ENCODE measurements at regions not wholly inside any gene's neighbourhood (a gene's known extent, or its start where the extent isn't known, plus 50 kb on each side); places are given as distances from the start of the nearest gene placed in this dataset.
"Not testable (repeated sequence)": the region's sequence is repeated elsewhere in the genome, so short reads cannot be mapped to it uniquely, and the experiment has no call there.

GRCh38 chr9:40930426-40930825 lies 198.1 kb downstream of the FOXD4L6 start:
- DNase-seq (ENCODE audit: low read depth): not testable (repeated sequence)

DNA sequence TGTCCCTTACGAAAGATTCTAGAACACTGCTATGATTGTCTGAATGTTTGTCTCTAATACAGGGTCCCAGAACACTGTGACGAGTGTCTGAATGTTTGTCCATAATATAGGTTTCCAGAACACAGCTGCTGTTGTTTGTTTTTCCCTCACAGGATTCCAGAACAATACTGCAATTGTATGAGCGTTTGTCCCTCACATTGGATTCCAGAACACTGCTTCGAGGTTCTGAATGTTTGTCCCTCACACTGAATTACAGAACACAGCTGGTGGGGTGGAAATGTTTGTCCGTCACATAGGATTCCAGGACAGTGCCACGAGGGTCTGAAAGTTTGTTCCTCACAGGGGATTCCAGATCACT lies 199.0 kb downstream of the FOXD4L6 start:
- DNase-seq (ENCODE audit: low read depth): not testable (repeated sequence)

DNA sequence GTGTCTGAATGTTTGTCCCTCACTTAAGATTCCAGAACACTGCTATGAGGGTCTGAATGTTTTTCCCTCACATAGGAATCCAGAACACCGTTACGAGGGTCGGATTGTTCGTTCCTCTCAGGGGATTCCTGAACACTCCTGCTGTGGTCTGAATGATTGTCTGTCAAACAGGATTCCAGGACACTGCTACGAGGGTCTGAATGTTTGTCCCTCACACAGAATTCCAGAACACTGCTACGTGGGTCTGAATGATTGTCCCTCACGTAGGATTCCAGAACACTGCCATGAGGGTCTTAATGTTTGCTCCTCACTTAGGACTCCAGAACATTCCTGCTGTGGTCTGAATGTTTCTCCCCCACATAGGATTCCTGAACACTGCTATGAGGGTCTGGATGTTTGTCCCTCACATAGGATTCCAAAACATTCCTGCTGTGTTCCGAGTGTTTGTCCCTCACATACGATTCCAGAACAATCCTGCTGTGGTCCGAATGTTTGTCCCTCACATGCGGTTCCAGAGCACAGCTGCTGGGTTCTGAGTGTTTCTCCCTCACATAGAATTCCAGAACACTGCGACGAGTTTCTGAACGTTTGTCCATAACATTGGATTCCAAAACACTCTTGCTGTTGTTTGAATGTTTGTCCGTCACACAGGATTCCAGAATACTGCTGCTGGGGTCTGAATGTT lies 199.5 kb downstream of the FOXD4L6 start:
- no peak for DNase-seq (ENCODE audit: low read depth)

DNA sequence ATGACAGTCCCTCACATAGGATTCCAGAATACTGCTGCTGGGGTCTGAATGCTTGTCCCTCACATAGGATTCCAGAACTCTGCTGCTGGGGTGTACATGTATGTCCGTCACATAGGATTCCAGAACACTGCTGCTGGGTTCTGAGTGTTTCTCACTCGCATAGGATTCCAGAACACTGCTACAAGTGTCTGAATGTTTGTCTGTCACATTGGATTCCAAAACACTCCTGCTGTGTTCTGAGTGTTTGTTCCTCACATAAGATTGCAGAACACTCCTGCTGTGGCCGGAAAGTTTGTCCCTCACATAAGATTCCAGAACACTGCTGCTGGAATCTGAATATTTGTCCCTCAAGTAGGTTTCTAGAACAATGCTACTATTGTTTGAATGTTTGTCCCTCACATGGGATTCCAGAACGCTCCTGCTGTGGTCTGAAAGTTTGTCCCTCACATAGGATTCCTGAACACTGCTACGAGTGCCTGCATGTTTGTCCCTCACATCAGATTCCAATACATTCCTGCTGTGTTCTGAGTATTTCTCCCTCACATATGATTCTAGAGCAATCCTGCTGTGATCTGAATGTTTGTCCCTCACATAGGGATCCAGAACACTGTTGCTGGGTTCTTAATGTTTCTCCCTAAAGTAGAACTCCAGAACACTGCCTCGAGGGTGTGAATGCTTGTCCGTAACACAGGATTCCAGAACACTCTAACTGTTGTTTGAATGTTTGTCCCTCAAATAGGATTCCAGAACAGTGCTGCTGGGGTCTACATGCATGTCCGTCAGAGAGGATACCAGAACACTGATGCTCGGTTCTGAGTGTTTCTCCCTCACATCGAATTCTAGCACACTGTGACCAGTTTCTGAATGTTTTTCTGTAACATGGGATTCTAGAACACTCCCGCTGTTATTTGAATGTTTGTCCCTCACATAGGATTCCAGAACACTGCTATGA lies 200.4 kb downstream of the FOXD4L6 start:
- DNase-seq (ENCODE audit: low read depth): no peak

- DNase-seq (ENCODE audit: low read depth): no peak
Measured at GRCh38 chr9:40927260-40927631, 201.2 kb downstream of the FOXD4L6 start.

DNA sequence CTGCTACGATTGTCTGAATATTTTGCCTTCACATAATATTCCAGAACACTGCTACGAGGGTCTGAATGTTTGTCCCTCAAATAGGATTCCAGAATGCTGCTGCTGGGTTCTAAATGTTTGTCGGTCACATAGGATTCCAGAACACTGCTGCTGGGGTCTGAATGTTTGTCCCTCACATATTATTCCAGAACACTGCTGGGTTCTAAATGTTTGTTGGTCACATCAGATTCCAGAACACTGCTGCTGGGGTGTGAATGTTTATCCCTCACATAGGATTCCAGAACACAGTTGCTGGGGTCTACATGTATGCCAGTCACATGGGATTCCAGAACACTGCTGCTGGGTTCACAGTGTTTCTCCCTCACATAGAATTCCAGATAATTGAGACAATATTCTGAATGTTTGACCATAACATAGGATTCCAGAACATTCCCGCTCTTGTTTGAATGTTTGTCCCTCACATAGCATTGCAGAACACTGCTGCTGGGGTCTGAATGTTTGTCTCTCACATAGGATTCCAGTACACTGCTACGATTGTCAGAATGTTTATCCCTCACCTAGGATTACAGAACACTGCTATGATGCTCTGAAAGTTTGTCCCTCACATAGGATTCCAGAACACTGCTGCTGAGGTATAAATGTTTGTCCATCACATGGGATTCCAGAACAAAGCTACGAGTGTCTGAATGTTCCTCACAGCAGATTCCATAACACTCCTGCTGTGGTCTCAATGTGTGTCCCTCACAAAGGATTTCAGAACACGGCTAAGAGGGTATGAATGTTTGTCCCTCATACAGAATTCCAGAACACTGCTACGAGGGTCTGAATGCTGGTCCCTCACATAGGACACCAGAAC lies 201.8 kb downstream of the FOXD4L6 start:
- no peak for DNase-seq (ENCODE audit: low read depth)

DNA sequence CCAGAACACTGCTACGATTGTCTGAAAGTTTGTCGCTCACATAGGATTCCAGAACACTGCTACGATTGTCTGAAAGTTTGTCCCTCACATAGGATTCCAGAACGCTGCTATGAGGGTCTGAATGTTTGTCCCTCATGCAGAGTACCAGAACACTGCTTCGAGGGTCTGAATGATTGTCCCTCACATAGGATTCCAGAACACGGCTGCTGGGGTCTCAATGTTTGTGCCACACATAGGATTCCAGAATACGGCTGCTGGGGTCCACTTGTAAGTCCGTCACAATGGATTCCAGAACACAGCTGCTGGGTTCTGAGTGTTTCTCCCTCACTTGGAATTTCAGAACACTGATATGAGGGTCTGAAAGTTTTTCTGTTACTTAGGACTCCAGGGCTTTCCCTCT lies 203.3 kb downstream of the FOXD4L6 start:
- DNase-seq (ENCODE audit: low read depth): no peak

GRCh38 chr9:40916399-40916783 lies 212.1 kb downstream of the FOXD4L6 start:
- DNase-seq (ENCODE audit: low read depth): not testable (repeated sequence)

DNA sequence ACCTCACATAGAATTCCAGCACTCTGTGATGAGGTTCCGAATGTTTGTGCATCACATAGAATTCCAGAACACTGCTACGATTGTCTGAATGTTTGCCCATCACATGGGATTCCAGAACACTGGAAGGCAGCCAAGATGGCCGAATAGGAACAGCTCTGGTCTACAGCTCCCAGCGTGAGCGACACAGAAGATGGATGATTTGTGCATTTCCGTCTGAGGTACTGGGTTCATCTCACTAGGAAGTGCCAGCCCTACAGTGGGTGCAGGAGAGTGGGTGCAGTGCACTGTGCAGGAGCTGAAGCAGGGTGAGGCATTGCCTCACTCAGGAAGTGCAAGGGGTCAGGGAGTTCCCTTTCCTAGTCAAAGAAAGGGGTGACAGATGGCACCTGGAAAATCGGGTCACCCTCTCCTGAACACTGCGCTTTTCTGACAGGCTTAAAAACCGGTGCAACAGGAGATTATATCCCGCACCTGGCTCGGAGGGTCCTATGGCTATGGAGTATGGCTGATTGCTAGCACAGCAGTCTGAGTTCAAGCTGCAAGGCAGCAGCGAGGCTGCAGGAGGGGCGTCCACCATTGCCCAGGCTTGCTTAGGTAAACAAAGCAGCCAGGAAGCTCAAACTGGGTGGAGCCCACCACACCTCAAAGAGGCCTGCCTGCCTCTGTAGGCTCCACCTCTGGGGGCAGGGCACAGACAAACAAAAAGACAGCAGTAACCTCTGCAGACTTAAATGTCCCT lies 212.7 kb downstream of the FOXD4L6 start:
- DNase-seq (ENCODE audit: low read depth): not testable (repeated sequence)

- DNase-seq (ENCODE audit: low read depth): no peak
Measured at GRCh38 chr9:40914772-40915659, 213.5 kb downstream of the FOXD4L6 start.

DNA sequence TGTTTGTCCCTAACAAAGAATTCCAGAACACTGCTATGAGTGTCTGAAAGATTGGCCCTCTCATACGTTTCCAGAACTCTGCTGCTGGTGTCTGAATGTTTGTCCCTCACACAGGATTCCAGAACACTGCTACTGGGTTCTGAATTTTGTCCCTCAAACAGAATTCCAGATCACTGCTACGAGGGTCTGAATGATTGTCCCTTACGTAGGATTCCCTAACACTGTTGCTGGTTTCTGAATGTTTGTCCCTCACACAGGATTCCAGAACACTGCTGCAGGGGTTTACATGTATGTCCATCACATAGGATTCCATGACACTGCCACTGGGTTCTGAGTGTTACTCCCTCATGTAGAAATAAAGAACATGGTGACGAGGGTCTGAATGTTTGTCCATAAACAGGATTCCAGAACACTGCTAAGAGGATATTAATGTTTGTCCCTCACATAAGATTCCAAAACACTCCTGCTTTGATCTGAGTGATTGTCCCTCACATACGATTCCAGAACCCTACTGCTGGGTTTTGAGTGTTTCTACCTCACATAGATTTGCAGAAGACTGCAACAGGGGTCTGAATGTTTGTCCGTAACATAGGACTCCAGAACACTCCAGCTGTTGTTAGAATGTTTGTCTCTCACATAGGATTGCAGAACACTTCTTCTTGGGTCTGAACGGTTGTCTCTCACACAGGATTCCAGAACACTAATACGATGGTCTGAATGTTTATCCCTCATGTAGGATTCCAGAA lies 214.4 kb downstream of the FOXD4L6 start:
- DNase-seq (ENCODE audit: low read depth): no peak

- no peak for DNase-seq (ENCODE audit: low read depth)
Measured at GRCh38 chr9:40913096-40913719, 215.3 kb downstream of the FOXD4L6 start.

DNA sequence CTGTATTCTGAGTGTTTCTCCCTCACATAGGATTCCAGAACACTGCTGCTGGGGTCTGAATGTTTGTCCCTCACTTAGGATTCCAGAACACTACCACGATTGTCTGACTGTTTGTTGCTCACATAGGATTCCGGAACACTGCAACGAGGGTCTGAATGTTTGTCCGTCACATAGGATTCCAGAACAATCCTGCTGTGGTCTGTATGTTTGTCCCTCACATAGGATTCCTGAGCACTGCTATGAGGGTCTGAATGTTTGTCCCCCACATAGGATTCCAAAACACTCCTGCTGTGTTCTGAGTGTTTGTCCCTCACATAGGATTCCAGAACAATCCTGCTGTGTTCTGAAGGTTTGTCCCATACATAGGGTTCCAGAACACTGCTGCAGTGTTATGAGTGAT lies 215.8 kb downstream of the FOXD4L6 start:
- not testable (repeated sequence) for DNase-seq (ENCODE audit: low read depth)

DNA sequence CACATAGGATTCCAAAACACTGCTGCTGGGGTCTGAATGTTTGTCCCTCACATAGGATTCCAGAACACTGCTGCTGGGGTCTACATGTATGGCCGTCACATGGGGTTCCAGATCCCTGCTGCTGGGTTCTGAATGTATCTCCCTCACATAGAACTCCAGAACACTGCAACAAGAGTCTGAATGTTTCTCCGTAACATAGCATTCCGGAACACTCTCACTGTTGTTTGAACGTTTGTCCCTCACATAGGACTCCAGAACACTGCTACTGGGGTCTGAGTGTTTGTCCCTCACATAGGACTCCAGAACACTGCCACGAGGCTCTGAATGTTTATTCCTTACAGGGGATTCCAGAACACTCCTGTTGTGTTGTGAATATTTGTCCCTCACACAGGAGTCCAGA lies 216.8 kb downstream of the FOXD4L6 start:
- no peak for DNase-seq (ENCODE audit: low read depth)

- not testable (repeated sequence) for DNase-seq (ENCODE audit: low read depth)
Measured at GRCh38 chr9:40910995-40911394, 217.5 kb downstream of the FOXD4L6 start.

GRCh38 chr9:40909821-40910220 lies 218.7 kb downstream of the FOXD4L6 start:
- no peak for DNase-seq (ENCODE audit: low read depth)

DNA sequence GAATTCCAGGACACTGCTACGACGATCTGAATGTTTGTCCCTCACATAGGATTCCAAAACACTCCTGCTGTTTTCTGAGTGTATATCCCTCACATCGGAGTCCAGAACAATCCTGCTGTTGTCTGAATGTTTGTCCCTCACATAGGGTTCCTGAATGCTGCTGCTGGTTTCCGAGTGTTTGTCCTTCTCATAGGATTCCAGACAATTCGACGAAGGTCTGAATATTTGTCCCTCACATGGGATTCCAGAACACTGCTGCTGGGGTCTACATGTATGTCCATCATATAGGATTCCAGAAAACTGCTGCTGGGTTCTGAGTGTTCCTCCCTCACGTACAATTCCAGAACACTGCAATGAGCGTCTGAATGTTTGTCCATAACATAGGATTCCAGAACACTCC lies 219.4 kb downstream of the FOXD4L6 start:
- not testable (repeated sequence) for DNase-seq (ENCODE audit: low read depth)

- no peak for DNase-seq (ENCODE audit: low read depth)
Measured at GRCh38 chr9:40907657-40908624, 220.5 kb downstream of the FOXD4L6 start.

Measured in stimulated activated CD4-positive, alpha-beta T cell treated with anti-CD3 and anti-CD28 coated beads, Interleukin-2, amount 100 ng/mL, for 4 hours (primary cell).